ENCODE measurements at regions not wholly inside any gene's neighbourhood (a gene's known extent, or its start where the extent isn't known, plus 50 kb on each side); places are given as distances from the start of the nearest gene placed in this dataset.

DNA sequence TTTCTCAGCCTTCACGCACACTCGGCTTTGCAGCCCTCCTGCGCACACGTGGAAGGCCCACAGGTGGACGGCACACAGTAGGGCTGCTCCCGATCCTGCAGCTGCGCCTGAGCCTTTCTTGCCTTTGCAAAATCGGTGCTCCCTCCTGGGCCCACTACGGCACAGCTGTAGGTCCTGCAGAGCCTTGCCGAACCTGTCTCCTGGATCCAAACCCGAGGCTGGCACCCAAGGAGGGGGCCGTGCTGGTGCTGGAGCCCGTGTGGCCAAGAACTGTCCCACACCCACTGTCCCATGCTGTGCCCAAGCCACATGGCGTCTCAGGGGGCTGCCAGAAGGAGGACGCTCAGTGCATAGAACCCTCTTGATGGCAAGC is 227.4 kb downstream of the TTLL2 start:
- TF ChIP-seq, protein P1, sequence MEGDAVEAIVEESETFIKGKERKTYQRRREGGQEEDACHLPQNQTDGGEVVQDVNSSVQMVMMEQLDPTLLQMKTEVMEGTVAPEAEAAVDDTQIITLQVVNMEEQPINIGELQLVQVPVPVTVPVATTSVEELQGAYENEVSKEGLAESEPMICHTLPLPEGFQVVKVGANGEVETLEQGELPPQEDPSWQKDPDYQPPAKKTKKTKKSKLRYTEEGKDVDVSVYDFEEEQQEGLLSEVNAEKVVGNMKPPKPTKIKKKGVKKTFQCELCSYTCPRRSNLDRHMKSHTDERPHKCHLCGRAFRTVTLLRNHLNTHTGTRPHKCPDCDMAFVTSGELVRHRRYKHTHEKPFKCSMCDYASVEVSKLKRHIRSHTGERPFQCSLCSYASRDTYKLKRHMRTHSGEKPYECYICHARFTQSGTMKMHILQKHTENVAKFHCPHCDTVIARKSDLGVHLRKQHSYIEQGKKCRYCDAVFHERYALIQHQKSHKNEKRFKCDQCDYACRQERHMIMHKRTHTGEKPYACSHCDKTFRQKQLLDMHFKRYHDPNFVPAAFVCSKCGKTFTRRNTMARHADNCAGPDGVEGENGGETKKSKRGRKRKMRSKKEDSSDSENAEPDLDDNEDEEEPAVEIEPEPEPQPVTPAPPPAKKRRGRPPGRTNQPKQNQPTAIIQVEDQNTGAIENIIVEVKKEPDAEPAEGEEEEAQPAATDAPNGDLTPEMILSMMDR (IDR thresholded peaks at IDR 0.05): no peak
- no peak overlapping the region for H3K4me3 ChIP-seq
- 97 to 98% methylated on average over 15 of the region's 15 CpGs for WGBS, 2 donors

DNA sequence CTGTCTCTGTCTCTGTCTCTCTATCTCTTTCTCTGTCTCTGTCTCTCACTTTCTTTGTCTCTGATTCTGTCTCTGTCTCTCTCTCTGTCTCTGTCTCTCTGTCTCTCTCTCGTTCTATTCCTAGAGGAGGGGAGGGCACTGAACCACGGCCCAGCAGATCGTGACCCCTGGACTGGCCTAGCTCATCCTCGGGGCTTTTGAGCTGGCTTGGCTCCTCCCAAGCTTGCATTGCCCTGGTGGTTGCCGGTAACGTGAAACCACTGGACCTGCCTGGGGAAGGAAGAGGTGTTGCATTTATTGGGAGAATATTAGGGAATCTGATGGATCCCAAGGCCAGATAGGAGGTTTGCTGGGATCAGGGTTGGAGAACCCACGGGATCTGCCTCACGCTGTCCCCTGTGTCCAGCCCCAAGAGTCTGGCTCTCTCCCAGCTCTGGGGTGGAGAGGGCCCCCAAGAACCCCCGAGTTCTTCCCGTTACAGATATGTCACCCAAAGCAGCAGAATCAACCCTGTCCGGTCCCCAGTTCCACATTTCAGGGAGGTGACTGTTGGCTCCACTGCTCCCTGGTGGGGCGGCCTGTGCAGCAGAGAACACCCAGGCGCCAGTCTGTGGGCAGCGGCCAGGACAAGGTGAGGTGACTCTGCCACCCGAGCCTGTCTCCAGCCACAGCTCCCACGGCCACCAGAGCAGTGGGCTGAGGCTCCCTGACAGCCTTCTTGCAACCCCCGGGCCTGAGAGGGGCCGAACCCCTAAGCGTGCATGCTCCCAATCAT is 228.3 kb downstream of the TTLL2 start:
- Histone ChIP-seq H3K36me3 (no peaks in the 10 kb centered on the region), H3K27ac (no peak overlapping the region), H3K27me3 (no peaks in the 10 kb centered on the region), H3K4me3 (no peak overlapping the region), H3K4me1 (peaks cover 11 to 27% (median 20%) of the 10 kb centered on the region in 9 donors), H3K9me3 (peaks cover 0 to 24% (median 16%) of the 10 kb centered on the region in 11 donors)
- WGBS, 2 donors: 86 to 94% methylated on average over 19 of the region's 19 CpGs
- ATAC-seq (no peak), DNase-seq (no peak)
- intact Hi-C loops (cut with DNase I): no loop called here
- TF ChIP-seq, protein P1 (IDR thresholded peaks at IDR 0.05): no peak

More for the DNA sequence above, 227.4 kb downstream of the TTLL2 start:
- Histone ChIP-seq H3K36me3 (no peaks in the 10 kb centered on the region), H3K27me3 (no peaks in the 10 kb centered on the region), H3K4me1 (peaks cover 11 to 31% (median 19%) of the 10 kb centered on the region in 9 donors), H3K27ac (no peak overlapping the region), H3K9me3 (peaks cover 0 to 24% (median 16%) of the 10 kb centered on the region in 11 donors)
- ATAC-seq (peak in 1 of 8 donors; percentile 8), DNase-seq (no peak)
- intact Hi-C loops (cut with DNase I): no loop called here

DNA sequence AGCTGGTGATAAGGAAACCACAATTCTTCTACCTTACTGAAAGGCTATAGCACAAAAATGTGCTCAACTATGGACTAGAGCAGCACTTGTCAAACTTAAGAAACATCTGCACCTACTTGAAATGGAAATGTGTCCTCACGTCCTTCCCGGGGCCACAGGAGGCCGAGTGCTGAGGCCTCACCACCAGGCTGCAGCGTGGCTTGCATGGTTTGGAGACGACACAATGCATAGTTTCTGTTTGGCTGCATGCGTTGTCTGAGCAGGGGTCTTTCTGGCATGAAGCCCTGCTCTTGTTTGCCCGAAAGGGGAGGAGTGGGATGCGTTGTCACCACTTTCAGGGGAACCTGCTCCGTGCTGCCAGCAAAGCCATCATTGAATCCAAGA is 228.8 kb downstream of the TTLL2 start:
- TF ChIP-seq, protein P1 (IDR thresholded peaks at IDR 0.05): no peak
- Histone ChIP-seq H3K4me3 (no peak overlapping the region), H3K4me1 (peaks cover 11 to 33% (median 21%) of the 10 kb centered on the region in 9 donors), H3K36me3 (no peaks in the 10 kb centered on the region), H3K27ac (no peak overlapping the region), H3K9me3 (peaks cover 0 to 24% (median 16%) of the 10 kb centered on the region in 11 donors), H3K27me3 (no peaks in the 10 kb centered on the region)
- intact Hi-C loops (cut with DNase I): no loop called here
- 93 to 96% methylated on average over 9 of the region's 9 CpGs for WGBS, 2 donors
- DNase-seq: no peak
- ATAC-seq: no peak

DNA sequence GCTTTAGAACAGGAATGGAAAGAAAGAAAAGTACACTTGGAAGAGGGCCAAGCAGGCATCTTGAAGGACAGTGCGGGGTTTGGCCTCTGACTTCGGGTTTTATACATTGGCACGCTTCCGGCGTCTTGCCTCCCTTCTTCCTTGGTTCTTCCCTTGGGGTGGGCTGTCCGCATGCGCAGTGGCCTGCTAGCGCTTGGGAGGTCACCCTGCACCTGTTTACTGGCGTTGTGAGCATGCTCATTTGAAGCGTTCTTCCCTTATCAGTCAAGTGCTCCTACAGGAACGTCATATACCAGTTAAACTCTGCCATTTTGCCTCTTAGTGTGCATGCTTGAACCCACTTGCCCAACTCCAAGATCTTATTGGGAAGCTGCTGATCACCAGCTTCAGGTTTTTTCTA is 230.0 kb downstream of the TTLL2 start:
- H3K9me3 ChIP-seq: peaks cover 0 to 24% (median 16%) of the 10 kb centered on the region in 11 donors
- WGBS, 2 donors: 91 to 94% methylated on average over 11 of the region's 11 CpGs
- peaks cover 11 to 36% (median 23%) of the 10 kb centered on the region in 9 donors for H3K4me1 ChIP-seq
- no peak for DNase-seq
- H3K4me3 ChIP-seq: no peak overlapping the region
- H3K27me3 ChIP-seq: no peaks in the 10 kb centered on the region
- H3K36me3 ChIP-seq: no peaks in the 10 kb centered on the region
- TF ChIP-seq, protein P1 (IDR thresholded peaks at IDR 0.05): no peak
- intact Hi-C loops (cut with DNase I): no loop called here
- no peak for ATAC-seq
- H3K27ac ChIP-seq: no peak overlapping the region
